Inflammatory macrophage (primary cell): ENCODE measurements at regions not wholly inside any gene's neighbourhood (a gene's known extent, or its start where the extent isn't known, plus 50 kb on each side); places are given as distances from the start of the nearest gene placed in this dataset.
A peak's percentile ranks its signal among the peaks of the same experiment; 100 is the strongest.

Experiments used
- DNase-seq, 2 donors: peaks; one replicate each; pipeline ENCODE4 v3.0.0-alpha.2; 2020 to 2022

DNA sequence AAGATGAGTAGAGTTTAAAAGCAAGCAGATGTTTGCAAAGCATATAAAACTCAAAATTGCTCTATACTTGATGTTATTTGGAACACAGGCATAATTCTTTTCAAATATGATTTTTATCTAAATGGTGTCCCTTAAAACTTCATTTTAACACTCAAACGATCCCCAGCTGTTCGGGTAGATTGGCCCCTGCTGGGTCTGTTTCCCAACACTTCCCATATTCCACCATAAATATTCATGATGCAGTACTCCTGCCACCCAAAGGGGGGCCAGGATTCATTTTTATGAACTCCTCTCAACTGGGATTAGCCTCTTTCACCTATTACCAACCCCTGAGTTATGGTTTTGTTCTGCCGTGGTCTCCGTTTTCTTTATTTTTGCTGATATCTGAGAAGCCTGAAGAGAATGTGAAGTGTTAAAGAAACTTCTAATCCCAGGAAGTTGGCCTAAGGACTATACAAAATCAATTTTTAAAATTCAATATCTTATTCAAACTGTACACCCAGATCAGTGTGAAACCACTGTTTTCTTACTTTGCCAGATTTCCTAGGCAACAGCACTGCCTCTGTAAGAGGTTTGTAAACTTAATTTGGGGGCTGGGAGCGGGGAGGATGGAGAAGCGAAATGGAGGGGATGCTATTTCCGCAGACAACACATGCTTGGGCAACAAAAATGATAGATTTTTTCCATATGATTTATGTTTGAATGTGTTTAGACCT lies 384.1 kb downstream of the DMRT2 start:
- no peak for DNase-seq

DNA sequence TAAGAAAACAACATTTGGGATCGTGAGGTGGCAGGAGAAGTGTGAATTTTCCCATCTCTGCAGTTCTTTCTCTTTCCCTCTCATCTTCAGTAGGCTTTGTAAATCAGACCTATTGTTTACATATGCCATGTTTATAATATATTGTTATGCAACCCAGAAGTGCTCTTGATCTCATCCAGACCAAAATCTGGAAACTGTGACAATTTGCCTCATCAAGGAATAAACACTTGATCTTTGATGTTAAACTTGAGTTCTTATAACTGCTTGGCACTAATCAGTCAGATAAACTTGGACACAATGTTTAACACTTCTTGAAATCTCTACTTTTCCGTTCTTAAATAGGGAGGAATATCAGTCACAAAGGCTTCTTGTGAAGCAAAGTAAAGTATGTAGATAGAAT lies 384.7 kb downstream of the DMRT2 start:
- no peak for DNase-seq

DNA sequence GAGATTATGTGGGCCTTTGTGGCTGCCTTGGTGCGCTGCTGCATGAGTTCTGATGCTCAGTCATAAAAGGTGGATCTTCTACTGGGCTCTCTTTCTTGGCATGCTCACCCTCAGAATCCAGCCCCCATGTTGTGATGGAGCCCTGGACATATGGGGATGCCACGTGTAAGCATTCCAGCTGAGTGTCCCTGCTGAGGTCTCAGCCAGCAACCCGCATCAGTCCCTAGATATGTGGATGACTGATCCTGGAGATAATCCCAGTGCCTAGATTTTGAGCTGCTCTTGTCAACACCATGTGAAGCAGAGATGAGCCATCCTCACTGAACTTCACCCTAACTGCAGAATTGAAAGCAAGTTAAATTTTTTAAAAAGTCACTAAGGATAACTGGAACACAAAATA lies 390.1 kb downstream of the DMRT2 start:
- no peak for DNase-seq

DNA sequence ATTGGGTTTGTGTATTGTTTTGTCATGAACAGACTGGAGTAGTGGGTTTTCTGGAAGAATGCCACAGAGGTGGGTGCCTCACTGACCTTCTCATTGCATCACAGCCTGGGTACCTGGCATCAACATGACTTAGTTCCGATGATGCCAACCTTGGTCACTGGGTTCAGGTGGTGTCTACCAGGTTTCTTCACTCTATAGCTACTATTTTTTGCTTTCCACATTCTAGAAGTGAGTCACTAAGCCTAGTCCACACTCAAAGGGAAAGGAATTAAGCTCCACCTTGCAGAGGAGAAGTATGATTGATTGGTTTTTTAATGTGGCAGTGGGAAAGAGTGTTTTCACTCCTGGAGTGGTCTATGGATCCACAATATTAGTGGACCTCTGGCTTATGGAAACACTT lies 391.9 kb downstream of the DMRT2 start:
- no peak for DNase-seq

DNA sequence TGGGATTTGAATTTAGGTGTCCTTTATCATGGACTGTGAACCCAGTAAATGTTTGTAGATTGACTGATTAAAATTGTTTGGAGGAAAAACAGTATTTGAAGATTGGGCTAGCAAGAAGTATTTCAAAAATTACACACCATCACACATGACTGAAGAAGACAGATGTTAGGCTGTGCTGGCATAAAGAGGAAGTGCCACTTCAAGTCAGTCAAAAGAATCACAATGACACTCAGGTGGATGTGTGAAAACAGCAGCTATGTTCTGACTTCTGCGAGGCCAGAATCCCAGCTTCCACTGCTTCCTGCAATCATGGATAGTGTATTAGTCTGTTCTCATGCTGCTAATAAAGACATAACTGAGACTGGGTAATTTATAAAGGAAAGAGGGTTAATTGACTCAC lies 393.3 kb downstream of the DMRT2 start:
- DNase-seq, result no peak

DNA sequence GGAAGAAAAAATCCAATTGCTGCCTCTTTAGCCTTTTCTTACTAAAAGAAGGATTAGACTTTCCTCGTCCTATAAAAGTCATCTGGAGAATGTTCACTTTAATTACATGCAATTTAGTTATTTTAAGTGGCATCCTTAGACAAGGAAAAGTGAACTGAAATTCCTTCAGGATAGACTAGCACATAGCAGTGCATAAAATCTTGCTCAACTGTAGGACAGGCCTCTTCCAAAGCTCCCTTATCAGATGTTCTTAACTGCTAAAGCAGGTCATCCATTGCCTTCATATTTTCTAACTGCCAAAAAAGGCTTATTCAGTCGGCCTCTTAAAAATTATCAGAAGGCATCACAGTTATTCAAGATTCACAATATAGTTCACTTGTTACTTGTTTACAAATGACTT lies 396.5 kb downstream of the DMRT2 start:
- DNase-seq, result no peak

DNA sequence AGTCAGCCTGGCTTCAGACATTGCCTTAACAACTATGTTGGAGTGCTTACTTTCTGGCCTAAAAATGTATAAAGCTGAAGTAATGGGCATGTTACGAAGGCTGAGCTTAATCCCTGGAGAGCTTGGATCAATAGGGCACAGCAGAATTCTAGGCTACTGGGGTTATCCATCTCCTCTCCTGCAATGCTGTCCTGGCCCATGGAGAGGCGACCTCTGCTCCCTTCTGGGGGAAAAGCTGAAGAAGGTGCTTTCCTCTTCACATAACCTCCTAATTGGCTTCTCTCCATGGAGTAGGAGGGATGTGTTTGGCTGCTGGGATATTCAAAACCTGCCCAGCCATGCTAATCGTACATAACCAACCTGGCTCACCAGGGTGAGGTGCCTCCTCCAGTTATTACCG lies 403.5 kb downstream of the DMRT2 start:
- DNase-seq, result no peak

DNA sequence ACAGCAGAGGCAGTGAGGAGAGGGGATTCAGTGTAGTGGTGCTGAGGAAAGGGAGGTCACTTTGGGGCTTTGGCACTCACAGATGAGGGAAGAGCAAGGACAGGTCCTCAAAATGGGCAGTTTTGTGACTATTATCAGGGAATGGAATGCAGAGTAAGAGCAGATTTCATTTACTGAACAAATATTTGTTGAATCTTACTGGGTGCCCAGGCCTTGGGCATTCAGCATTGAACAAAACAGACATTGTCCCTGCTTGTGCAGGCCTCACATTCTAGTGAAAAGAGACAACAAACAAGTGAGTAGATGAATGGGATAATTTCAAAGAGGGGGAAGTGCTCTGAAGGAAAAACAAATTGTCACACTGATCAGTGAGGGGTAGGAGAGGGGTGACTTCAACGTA lies 404.1 kb downstream of the DMRT2 start:
- DNase-seq, result no peak

DNA sequence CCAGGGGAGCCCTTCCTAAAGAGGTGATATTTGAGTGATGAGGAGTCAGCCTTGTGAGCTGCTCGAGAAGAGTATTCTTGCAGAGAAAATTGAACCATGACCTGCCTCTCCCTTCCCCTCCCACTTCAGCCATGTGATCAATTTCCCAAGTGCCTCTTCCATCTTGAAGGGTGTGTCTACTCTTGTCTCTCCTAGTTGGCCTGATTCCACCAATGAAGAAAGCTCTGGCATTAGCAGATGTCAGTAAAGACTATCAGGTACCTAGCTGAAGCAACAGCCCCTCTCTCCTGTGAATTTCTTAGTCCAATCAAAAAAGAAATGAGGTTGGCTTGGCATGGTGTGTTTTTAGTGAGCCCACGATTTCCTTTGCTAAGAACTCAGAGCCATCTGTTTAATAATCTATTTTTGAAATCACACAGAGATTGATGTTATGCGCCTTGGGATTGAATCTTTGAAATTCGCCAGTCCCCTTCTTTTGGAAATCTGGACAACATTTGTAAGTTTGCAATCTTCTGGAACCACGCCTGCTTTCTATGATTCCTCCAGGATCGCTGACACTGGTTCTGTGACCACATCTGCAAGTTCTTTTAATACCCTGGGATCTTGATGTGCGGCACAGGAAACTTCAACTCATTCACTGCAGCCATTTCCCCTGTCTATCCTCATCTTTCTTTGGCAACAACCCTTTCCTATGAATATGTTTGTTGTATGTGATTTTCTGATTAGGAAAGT lies 404.6 kb downstream of the DMRT2 start:
- DNase-seq, result no peak

DNA sequence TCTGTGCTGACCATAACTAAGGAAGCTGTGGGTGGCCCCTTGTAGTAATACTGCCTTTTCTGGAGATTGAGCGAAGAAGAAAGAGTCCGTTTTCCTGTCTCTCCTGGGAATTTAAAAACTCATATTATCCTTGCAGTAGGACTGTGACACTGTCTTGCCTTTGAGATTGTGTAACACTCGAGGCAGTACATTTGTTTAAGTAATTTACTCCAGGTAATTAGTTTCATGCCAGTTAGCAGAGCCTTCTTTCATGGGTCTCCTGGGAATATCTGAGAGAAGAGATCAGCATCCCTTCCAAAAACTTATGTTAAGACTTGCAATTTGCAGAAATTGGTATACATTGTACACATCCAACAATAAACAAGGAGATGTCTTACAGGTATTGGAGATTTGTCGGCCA lies 405.6 kb downstream of the DMRT2 start:
- DNase-seq, result no peak

DNA sequence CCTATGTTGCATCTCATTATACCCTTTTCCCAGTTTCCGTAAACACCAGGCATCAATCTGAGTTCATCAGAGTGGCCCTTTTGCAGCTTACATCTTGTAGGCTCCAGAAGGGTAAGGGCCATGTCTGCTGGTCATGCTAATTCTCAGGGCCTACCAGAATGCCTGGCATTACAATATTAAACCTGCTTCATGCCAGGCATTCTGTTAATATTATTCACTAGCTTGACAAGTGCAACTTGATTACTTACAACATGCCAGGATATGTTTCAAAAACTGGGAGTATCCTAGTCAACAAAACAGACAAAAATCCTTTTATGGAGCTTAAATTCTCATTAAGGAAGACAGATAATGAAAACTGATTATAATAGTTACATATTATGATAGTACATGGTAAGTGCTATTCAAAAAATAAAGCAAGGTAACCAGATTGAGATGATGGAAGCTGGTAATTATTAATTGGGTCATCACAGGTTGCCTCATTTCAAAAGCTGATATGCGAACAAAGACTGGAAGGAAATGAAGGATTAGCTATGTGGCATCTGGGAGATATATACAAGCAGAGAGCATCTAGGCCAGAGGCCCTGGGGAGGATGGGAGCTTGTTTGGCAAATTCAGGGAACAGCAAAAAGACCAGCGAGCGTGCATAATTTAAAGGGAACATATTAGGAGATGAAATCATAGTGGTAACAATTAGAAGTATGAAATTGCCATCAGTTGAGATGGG lies 406.3 kb downstream of the DMRT2 start:
- DNase-seq, result no peak

DNA sequence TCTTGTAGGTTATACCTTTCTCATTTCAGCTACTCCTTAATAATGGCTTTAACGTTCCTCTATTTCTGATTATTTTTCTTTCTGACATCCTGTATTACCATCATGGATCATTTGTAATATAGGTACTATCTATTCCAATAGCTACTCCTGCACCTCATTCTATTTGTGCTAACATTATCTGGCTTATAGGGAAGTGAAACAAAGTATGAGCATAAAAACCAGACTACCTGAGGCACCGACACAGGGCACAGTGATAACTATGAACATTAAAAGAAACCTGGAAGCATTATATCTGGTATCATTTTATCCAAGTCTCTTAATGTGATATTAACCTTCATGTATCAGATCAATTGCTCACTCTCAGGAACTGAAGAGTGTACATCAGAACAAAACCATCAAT lies 407.3 kb downstream of the DMRT2 start:
- DNase-seq, result no peak

DNA sequence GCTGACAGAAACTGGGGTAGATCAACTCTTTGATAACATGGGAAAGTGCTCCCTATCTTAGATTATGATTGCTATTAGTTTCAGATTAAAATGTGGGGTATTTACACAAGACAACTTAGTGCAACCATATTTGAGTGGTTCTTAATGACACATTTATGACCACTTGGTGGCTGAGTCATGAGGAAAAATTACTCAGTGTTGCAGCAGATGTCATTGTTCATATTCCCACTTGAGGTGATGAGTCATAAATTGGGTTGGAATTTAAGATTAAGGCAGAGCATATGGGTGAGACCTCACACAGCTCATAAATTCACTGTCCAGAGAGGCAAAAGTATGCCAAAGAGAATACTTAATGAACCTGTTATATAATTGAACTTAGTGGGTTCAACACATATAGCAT lies 408.3 kb downstream of the DMRT2 start:
- DNase-seq, result peak; percentile 5

DNA sequence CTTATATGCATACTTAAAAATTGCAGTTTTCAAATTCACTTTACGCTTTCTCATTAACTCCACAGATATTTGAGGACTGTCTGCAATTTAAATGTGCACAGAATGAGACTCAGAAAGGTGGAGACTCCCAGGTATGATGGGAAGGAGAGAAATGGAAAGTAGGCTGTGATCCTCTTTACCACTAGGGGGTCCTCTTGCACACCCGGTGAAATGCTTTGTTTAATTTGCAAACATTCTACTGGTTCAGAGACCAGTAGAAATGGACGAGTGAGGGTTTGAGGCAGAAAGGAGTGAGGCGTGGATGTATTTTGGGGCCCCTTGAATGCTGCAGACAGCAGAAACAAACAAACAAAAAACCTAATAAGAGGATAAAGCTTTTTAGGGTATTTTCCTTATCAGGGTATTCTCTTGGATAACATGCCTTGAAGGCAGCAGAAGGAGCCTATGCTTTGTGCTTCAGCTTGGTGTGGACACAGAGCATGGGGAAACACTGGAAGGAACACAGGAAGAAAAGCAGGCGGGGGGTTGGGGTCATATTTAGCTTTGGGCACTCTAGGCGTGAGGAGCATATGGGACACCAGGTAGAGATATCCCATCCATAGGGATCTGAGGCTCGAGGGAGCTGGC lies 410.1 kb downstream of the DMRT2 start:
- DNase-seq, result no peak

DNA sequence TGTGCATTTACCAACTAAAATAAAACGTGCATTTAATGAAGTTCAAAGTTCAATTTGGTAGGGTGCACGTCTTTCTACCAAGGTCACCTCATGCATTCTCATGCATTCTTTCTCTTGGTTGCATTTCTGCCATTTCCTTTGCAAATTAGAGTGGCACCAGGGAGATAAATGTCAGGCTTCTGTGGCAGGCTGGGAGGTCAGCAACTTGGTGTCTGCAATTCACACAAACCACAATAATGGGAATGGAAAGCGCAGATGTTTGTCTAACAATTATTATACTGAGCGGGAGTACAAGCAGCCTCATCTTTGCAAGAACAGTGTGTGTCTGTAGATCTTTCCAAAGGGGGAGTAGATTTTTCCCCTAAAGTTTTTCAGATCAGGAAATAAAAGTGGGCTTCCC lies 411.7 kb downstream of the DMRT2 start:
- no peak for DNase-seq

DNA sequence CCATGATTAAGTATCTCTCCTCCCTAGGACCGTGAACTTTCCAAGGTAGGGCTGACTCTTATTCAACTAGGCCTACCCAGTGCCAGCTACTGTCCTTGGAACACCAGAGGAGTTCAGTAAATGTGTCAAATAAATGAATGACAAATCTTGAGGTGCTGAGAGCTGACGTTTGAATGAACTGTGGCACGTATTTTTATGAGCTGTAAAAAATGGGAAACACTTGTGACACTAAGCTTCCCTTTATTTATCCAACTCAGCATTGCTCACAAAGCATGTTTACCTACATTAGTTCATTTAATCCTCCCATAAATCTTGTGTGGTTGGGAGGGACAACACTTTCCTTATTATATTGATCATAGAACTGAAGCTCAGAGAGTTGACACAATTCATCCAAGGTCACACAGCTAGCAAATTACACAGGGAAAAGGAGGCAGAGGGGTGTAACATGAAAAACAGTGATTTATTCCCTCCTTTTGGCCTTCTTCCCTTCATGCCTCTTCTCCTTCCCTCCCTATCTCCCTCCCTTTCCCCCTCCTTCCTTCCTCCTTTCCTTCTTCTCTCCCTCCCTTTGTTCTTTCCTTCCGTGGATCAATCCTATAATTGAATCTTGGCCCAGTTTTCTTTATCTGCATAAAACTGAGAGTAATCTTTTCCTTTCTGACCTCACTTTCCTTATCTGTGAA lies 412.6 kb downstream of the DMRT2 start:
- DNase-seq, result no peak

DNA sequence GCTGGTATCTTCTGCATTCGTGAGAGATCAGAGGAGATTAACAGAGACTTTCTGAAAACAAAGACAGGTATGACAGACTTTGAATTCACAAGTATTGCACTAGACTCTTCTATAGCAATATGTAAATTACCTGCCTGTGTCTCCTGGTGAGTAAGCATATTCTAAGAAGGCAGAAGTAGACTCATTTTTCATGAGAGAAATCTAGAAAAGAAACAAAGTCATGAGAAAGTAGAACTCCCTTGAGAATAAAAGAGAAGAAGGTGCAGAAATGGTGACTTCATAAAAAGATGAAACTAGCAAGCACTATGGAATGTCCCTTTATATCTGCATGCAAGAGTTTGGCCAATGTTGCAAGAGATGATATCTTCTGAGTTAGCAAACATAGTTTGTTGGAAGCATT lies 419.8 kb downstream of the DMRT2 start:
- DNase-seq, result no peak

DNA sequence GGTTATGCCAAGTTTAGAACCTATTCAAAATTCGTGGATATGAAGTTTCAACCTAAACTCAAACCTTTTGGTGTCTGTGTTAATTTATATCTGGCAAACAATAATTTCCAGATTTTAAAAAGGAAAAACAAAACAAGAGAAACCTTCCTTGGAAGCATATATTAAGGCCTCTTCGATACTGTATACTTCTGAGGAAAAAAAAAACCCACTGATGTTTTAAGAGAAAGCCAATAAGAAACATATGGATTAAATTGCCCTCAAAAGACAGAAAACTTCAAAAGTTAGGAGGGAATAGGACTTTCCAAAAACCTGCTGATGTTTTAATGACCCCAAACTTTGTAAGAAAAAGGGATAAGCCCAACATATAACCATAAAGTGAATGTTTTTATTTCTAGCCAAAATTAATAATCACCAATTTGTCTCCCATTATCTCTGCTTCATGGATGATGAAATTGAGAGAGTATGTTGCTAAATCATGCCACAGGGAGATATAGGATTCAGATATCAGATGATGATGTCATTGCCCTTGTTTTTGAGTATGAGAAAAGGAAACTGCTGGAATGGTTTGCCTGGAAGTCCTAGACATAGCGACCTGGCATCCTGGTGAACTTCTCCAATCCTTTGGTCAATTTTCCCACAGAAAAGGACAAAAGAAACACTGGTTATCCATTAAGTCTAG lies 423.9 kb downstream of the DMRT2 start:
- DNase-seq, result no peak

DNA sequence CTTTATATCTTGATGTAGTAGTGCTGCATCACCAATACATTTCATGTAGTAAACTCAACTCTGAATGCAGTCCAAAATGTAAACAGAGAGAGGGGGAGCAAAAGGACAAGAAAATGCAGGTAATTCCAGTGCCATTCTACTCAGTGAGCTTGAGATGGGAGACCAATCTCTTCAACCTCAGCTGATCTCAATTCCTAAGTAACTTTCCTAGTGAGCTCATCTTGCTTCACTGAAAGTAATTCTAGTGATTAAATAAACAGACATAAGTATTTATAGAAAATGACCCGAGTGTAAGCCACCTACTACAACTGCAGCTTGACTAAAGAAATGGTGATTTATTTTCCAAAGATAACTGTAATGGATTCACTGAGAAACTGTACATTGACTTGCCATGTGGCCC lies 424.5 kb downstream of the DMRT2 start:
- DNase-seq, result no peak

DNA sequence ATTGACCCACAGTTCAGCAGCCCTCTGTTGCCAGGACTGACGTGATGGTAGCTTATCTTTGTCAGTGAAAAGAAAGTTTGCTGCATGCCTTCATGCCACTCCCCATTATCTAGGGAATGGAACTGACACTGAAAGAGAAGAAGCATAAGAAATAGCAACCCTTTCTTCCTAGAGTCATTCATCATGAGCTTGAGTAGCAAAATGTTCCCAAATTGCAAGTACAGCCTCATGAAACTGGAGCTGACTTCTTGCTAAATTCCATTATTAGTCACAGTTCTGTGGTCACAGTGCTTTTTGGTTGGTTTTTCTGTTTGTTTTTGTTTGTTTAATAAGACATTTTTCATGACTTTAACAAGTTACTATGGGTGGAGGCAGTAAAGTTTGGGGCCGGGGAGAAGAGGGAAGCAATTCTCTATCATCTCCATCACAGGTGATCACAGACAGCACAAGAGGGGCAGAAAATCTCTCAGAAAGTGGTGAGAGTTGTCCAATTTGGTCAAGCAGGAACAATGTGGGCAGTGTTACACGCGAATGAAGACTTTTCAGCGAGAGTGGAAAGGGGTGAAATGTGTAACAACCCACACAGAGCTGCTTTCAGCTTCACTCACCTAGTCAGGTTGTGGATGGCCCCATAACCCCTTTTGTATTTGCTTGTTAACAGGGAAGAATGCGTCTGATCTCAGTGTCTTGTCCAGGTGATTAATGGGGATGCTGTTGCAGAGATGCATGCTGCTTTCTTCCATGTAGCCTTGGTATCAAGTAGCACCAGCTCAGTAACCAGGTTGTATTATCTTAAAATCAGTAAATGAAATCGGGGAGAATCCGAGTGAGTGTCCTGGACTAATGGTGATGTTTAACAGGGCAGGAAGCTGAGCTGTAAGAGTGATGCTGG lies 440.4 kb downstream of the DMRT2 start:
- DNase-seq, result no peak

DNA sequence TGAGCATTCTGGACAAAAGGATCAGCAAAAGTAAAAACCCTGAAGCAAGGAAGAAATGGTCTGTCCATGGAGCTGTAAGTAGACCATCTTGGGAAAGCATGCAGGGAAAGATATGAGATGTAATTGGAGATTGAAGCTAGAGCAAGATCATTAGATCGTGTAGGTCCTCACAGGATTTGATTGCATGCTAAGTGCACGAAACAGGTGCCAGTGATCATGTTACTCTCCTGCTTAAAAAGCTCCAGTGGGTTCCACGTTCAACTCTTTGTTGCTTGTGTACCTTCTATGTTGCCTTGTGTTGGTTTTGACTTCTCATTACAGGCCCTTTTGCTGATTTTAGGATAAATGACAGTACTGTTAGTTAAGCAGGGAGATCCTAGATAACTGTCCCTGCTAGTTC lies 442.0 kb downstream of the DMRT2 start:
- no peak for DNase-seq
